GM18511 (cell line): ENCODE measurements at regions not wholly inside any gene's neighbourhood (a gene's known extent, or its start where the extent isn't known, plus 50 kb on each side); places are given as distances from the start of the nearest gene placed in this dataset.
"Not testable (repeated sequence)": the region's sequence is repeated elsewhere in the genome, so short reads cannot be mapped to it uniquely, and the experiment has no call there.

Experiments
- ATAC-seq: cut with Tn5 transposase; IDR thresholded peaks from one replicate; pipeline ENCODE4 v1.9.1; 2021; ENCODE audit warnings: mild to moderate bottlenecking, moderate library complexity; ENCODE audit not compliant: unreplicated experiment

GRCh38 chr6:78768271-78768670, 99.1 kb upstream of the IRAK1BP1 start:
- no peak for ATAC-seq

- no peak for ATAC-seq
Measured at GRCh38 chr6:78770765-78771164, 96.6 kb upstream of the IRAK1BP1 start.

GRCh38 chr6:78771586-78771985, 95.8 kb upstream of the IRAK1BP1 start:
- no peak for ATAC-seq

GRCh38 chr6:78781001-78781400, 86.3 kb upstream of the IRAK1BP1 start:
- ATAC-seq, result no peak

GRCh38 chr6:78783366-78783765, 84.0 kb upstream of the IRAK1BP1 start:
- not testable (repeated sequence) for ATAC-seq

GRCh38 chr6:78797270-78797669, 70.1 kb upstream of the IRAK1BP1 start:
- ATAC-seq, result no peak

- no peak for ATAC-seq
Measured at GRCh38 chr6:78799682-78800081, 67.7 kb upstream of the IRAK1BP1 start.

GRCh38 chr6:78806792-78807191, 60.6 kb upstream of the IRAK1BP1 start:
- not testable (repeated sequence) for ATAC-seq

- ATAC-seq, result not testable (repeated sequence)
Measured at GRCh38 chr6:78807655-78808355, 59.5 kb upstream of the IRAK1BP1 start.

GRCh38 chr6:78808356-78808891, 58.9 kb upstream of the IRAK1BP1 start:
- ATAC-seq, result no peak

- ATAC-seq, result no peak
Measured at GRCh38 chr6:78808933-78809332, 58.4 kb upstream of the IRAK1BP1 start.

- ATAC-seq, result peak; percentile 63
Measured at GRCh38 chr6:78810146-78810545, 57.2 kb upstream of the IRAK1BP1 start.

GRCh38 chr6:78810698-78811097, 56.7 kb upstream of the IRAK1BP1 start:
- no peak for ATAC-seq
